Peyer's patch (tissue), 4 donors: ENCODE measurements at regions not wholly inside any gene's neighbourhood (a gene's known extent, or its start where the extent isn't known, plus 50 kb on each side); places are given as distances from the start of the nearest gene placed in this dataset.

Experiments
- CTCF ChIP-seq, 6 experiments: fragments of 450-650 bp in 4 of 6; fragments of 200-600 bp in 2 of 6; sonication (generic) in 1 of 6; IDR thresholded peaks; one replicate each; pipeline ENCODE4 v1.5.1; 2017 to 2019; ENCODE audit warnings: antibody characterized with exemption in 6 of 6, mild to moderate bottlenecking in 3 of 6, moderate library complexity in 1 of 6
- POLR2A ChIP-seq, 2 donors: fragments of 450-650 bp; IDR thresholded peaks; one replicate each; pipeline ENCODE4 v1.5.1; 2017; ENCODE audit warnings: antibody characterized with exemption in 2 of 2, mild to moderate bottlenecking in 2 of 2, moderate library complexity in 2 of 2

- no peak for TF ChIP-seq CTCF (IDR thresholded peaks at IDR 0.05)
- no peak for TF ChIP-seq POLR2A (IDR thresholded peaks at IDR 0.05)
Measured at GRCh38 chr21:24948186-24948585, 659.1 kb downstream of the MRPL39 start.
